Ovary (tissue), 7 donors: ENCODE measurements at regions not wholly inside any gene's neighbourhood (a gene's known extent, or its start where the extent isn't known, plus 50 kb on each side); places are given as distances from the start of the nearest gene placed in this dataset.

Experiments used
- DNase-seq, 5 donors: peaks; one replicate each; pipeline ENCODE4 v3.0.0-alpha.2; 2019 to 2020
- H3K27ac ChIP-seq, 2 donors: fragments of 200-600 bp; one replicate each; pipeline versions ENCODE4 v1.5.1 to v1.8.0; 2019 to 2022
- H3K27me3 ChIP-seq: fragments of 200-600 bp; one replicate; pipeline ENCODE4 v1.8.0; 2022
- H3K36me3 ChIP-seq: fragments of 200-600 bp; sonication (generic); one replicate; pipeline ENCODE4 v1.5.1; 2019
- H3K4me1 ChIP-seq: one replicate; pipeline ENCODE4 v1.8.1; 2013; ENCODE audit warnings: mild to moderate bottlenecking, moderate library complexity; ENCODE audit not compliant: insufficient read depth
- H3K4me3 ChIP-seq: fragments of 200-600 bp; sonication (generic); one replicate; pipeline ENCODE4 v1.5.1; 2017
- H3K9me3 ChIP-seq, 2 donors: fragments of 200-600 bp in 1 of 2; sonication (generic) in 1 of 2; one replicate each; pipeline versions ENCODE4 v1.5.1 to v1.8.1; 2013 to 2019; ENCODE audit warnings: mild to moderate bottlenecking in 1 of 2, moderate library complexity in 1 of 2
- EP300 ChIP-seq: sonication (generic); formaldehyde crosslinking; IDR thresholded peaks from one replicate; pipeline ENCODE4 v1.6.1; 2017; ENCODE audit warnings: antibody characterized with exemption
- POLR2A ChIP-seq: fragments of 450-650 bp; IDR thresholded peaks from one replicate; pipeline ENCODE4 v1.6.1; 2017; ENCODE audit warnings: antibody characterized with exemption, mild to moderate bottlenecking, moderate library complexity
- WGBS, 3 donors: extraction: QIAGEN DNeasy Blood & Tissue Kit in 1 of 3; methylation state at CpG; one replicate each; pipeline versions ENCODE4 v1.1.5 to v1.1.7; 2013 to 2017; 5-methylcytosine and 5-hydroxymethylcytosine counted together
- intact Hi-C, 4 donors: fragments of 100-400 bp; cut with DNase I; formaldehyde crosslinking; loops; one replicate each; pipeline versions ENCODE4 v1.11.0 to v1.15.1; 2022 to 2023
- TF ChIP-seq, protein P1 (sequence below), 3 donors: fragments of 450-650 bp in 2 of 3; fragments of 200-600 bp in 1 of 3; IDR thresholded peaks; one replicate each; pipeline versions ENCODE4 v1.5.1 to v1.8.0; 2016 to 2022; ENCODE audit warnings: antibody characterized with exemption in 3 of 3, mild to moderate bottlenecking in 1 of 3
- donor health status: DM: no; HTN: no; CAD: no; lungs with moderate emphysema.
- donor health status: DM: no; HTN: no; CAD: no.
- donor health status: Bipolar disorder and iron deficiency.
- donor health status: DM: no; HTN: no; CAD: no.
- donor health status: DM: yes; HTN: yes; CAD: no.

DNA sequence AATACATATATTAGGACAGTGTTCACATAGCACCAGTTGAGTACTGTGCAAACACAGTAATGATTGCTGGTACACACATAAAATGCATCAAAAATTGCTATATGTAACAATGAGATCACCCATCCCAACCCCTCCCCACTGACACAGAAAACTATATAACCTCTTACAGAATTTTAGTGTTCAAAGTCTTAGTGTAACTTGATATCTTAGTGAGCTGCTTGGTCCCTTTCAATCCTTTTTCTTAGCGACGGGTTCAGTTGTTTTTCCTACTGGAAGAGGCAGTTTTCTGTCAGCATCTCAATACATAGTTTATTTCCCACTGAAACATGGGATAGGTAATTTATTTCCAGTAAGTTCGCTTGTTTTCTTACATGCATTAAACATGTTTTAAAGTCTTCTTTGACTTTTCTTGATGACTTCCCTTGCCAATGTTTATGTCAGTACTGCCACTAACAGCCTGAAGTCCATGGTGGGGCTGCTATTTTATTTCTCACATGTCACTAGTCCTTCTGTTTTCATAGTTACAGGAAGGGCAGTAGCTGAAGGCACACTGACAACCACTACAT is 96.4 kb upstream of the FOXC1 start:
- TF ChIP-seq, protein P1, sequence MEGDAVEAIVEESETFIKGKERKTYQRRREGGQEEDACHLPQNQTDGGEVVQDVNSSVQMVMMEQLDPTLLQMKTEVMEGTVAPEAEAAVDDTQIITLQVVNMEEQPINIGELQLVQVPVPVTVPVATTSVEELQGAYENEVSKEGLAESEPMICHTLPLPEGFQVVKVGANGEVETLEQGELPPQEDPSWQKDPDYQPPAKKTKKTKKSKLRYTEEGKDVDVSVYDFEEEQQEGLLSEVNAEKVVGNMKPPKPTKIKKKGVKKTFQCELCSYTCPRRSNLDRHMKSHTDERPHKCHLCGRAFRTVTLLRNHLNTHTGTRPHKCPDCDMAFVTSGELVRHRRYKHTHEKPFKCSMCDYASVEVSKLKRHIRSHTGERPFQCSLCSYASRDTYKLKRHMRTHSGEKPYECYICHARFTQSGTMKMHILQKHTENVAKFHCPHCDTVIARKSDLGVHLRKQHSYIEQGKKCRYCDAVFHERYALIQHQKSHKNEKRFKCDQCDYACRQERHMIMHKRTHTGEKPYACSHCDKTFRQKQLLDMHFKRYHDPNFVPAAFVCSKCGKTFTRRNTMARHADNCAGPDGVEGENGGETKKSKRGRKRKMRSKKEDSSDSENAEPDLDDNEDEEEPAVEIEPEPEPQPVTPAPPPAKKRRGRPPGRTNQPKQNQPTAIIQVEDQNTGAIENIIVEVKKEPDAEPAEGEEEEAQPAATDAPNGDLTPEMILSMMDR (IDR thresholded peaks at IDR 0.05) = no peak
- TF ChIP-seq EP300 (no peak), POLR2A (no peak)
- no peak for DNase-seq
- no peaks in the 10 kb centered on the region for H3K36me3 ChIP-seq
- no peaks in the 10 kb centered on the region for H3K4me1 ChIP-seq
- no peak overlapping the region for H3K4me3 ChIP-seq
- H3K27me3 ChIP-seq = no peaks in the 10 kb centered on the region
- WGBS, 3 donors = 39 to 43% (median 40%) methylated on average over 3 of the region's 3 CpGs
- no peaks in the 10 kb centered on the region for H3K9me3 ChIP-seq
- intact Hi-C loops = no loop called here
- no peak overlapping the region for H3K27ac ChIP-seq

DNA sequence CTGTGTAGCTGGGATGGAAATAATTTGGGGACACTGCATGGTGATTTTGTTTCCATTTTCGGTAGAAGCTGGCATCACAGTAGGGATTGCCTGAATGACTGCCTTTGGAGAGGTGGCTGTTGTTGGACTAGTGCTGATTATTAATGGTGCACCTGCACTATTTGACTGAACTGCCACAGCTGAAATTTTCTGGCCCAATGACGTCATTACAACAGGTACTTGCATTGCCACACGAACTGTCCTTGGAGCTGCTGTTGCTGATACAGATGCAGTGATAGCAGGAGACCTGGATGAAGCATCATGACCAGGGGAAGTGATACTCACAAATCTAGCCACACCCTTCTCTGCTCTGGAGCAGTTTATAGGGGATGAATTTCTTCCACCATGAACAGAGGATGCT is 95.6 kb upstream of the FOXC1 start:
- Histone ChIP-seq H3K4me3 (no peak overlapping the region), H3K4me1 (no peaks in the 10 kb centered on the region), H3K9me3 (no peaks in the 10 kb centered on the region), H3K27me3 (no peaks in the 10 kb centered on the region), H3K27ac (no peak overlapping the region), H3K36me3 (no peaks in the 10 kb centered on the region)
- no peak for DNase-seq
- WGBS, 3 donors = 78 to 89% (median 80%) methylated on average over 3 of the region's 3 CpGs
- intact Hi-C loops = no loop called here
- TF ChIP-seq, protein P1 (IDR thresholded peaks at IDR 0.05) = no peak
- no peak for TF ChIP-seq POLR2A
- TF ChIP-seq EP300 = no peak

DNA sequence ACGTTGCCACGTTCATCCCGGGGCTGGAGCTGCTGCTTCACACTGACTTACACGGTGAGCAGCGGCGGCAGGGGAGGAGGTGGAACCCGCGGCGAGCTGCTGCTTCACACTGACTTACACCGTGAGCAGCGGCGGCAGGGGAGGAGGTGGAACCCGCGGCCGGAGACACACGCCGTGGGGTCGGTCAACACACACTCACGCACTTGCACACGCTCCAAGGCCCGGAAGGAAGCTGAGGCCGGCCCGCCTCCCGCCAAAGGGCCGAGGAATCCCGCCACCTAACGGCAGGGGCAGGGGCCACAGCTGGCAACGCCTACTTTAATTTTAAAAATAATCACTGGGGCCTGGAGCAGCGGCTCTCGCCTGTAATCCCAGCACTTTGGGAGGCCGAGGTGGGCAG is 94.4 kb upstream of the FOXC1 start:
- no peaks in the 10 kb centered on the region for H3K9me3 ChIP-seq
- no peak overlapping the region for H3K4me3 ChIP-seq
- H3K27ac ChIP-seq = no peak overlapping the region
- H3K36me3 ChIP-seq = no peaks in the 10 kb centered on the region
- no peaks in the 10 kb centered on the region for H3K27me3 ChIP-seq
- no peak for DNase-seq
- TF ChIP-seq, protein P1 (IDR thresholded peaks at IDR 0.05) = no peak
- no peak for TF ChIP-seq POLR2A
- no peak for TF ChIP-seq EP300
- WGBS, 3 donors = 82 to 90% (median 85%) methylated on average over 25 to 31 of the region's 31 CpGs
- intact Hi-C loops = no loop called here
- H3K4me1 ChIP-seq = no peaks in the 10 kb centered on the region

GRCh38 chr6:1515781-1516180 is 93.9 kb upstream of the FOXC1 start:
- Histone ChIP-seq H3K4me1 (no peaks in the 10 kb centered on the region), H3K4me3 (no peak overlapping the region), H3K27ac (no peak overlapping the region), H3K9me3 (no peaks in the 10 kb centered on the region), H3K36me3 (no peaks in the 10 kb centered on the region), H3K27me3 (no peaks in the 10 kb centered on the region)
- intact Hi-C loops = no loop called here
- 94 to 97% (median 95%) methylated on average over 4 of the region's 4 CpGs for WGBS, 3 donors
- TF ChIP-seq POLR2A (no peak), EP300 (no peak)
- TF ChIP-seq, protein P1 (IDR thresholded peaks at IDR 0.05) = no peak
- DNase-seq = no peak
